Neural crest cell (in vitro differentiated cells): ENCODE measurements at regions not wholly inside any gene's neighbourhood (a gene's known extent, or its start where the extent isn't known, plus 50 kb on each side); places are given as distances from the start of the nearest gene placed in this dataset.

Experiments used
- DNase-seq: peaks from one replicate; pipeline ENCODE4 v3.0.0; 2021; ENCODE audit warnings: low read depth, mixed read lengths, low spot score
- H3K27ac Mint-ChIP-seq: one replicate; pipeline ENCODE4 v1.8.0; 2021; ENCODE audit warnings: mild to moderate bottlenecking, mixed read lengths; ENCODE audit not compliant: unreplicated experiment
- H3K27me3 Mint-ChIP-seq: 2 replicates; pipeline ENCODE4 v1.8.0; 2021; ENCODE audit warnings: low read depth, mild to moderate bottlenecking, mixed read lengths
- H3K36me3 Mint-ChIP-seq: 2 replicates; pipeline ENCODE4 v1.8.0; 2021; ENCODE audit warnings: low read depth, mild to moderate bottlenecking, mixed read lengths
- H3K4me1 Mint-ChIP-seq: 2 replicates; pipeline ENCODE4 v1.8.0; 2021; ENCODE audit warnings: mixed read lengths
- H3K4me3 Mint-ChIP-seq: one replicate; pipeline ENCODE4 v1.8.0; 2021; ENCODE audit warnings: mild to moderate bottlenecking, mixed read lengths
- H3K9me3 Mint-ChIP-seq: 2 replicates; pipeline ENCODE4 v1.8.0; 2021; ENCODE audit warnings: mixed read lengths
- TF ChIP-seq, protein P1 (sequence below): fragments of 200-600 bp; sonication (generic); conservative IDR thresholded peaks from 2 replicates; pipeline ENCODE4 v1.5.0; 2021; ENCODE audit warnings: antibody characterized with exemption, mild to moderate bottlenecking

GRCh38 chr9:135016037-135016640 lies 71.3 kb upstream of the OLFM1 start:
- no peaks in the 10 kb centered on the region for H3K4me1 Mint-ChIP-seq
- H3K4me3 Mint-ChIP-seq: no peak overlapping the region
- H3K27ac Mint-ChIP-seq: no peak overlapping the region
- no peaks in the 10 kb centered on the region for H3K36me3 Mint-ChIP-seq
- DNase-seq: no peak
- TF ChIP-seq, protein P1, sequence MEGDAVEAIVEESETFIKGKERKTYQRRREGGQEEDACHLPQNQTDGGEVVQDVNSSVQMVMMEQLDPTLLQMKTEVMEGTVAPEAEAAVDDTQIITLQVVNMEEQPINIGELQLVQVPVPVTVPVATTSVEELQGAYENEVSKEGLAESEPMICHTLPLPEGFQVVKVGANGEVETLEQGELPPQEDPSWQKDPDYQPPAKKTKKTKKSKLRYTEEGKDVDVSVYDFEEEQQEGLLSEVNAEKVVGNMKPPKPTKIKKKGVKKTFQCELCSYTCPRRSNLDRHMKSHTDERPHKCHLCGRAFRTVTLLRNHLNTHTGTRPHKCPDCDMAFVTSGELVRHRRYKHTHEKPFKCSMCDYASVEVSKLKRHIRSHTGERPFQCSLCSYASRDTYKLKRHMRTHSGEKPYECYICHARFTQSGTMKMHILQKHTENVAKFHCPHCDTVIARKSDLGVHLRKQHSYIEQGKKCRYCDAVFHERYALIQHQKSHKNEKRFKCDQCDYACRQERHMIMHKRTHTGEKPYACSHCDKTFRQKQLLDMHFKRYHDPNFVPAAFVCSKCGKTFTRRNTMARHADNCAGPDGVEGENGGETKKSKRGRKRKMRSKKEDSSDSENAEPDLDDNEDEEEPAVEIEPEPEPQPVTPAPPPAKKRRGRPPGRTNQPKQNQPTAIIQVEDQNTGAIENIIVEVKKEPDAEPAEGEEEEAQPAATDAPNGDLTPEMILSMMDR: no peak
- H3K27me3 Mint-ChIP-seq: no peaks in the 10 kb centered on the region
- H3K9me3 Mint-ChIP-seq: no peaks in the 10 kb centered on the region

DNA sequence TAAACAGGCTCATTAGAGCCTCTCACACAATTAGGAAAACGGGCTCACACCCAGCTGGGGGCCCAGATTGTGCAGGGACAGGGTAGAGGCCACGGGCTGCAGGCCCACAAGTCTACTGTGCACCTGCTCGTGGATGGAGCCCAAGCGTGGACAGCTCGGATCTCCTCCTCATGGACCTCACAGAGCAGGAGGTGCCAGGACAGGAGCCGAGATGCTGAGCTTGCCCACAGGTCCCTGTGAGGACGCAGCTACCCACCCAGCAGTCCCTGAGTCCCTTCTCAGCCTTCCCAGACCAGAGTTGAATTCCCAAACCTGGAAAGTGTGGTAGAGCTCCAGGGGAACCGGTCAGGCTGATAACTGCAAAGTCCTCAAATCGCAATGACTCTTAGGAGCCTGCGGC lies 70.6 kb upstream of the OLFM1 start:
- no peak overlapping the region for H3K4me3 Mint-ChIP-seq
- TF ChIP-seq, protein P1: no peak
- no peaks in the 10 kb centered on the region for H3K36me3 Mint-ChIP-seq
- no peaks in the 10 kb centered on the region for H3K9me3 Mint-ChIP-seq
- H3K27ac Mint-ChIP-seq: no peak overlapping the region
- no peaks in the 10 kb centered on the region for H3K4me1 Mint-ChIP-seq
- H3K27me3 Mint-ChIP-seq: no peaks in the 10 kb centered on the region
- DNase-seq: no peak

GRCh38 chr9:135017899-135018298 lies 69.6 kb upstream of the OLFM1 start:
- no peaks in the 10 kb centered on the region for H3K4me1 Mint-ChIP-seq
- TF ChIP-seq, protein P1: no peak
- H3K4me3 Mint-ChIP-seq: no peak overlapping the region
- H3K9me3 Mint-ChIP-seq: no peaks in the 10 kb centered on the region
- H3K27ac Mint-ChIP-seq: no peak overlapping the region
- H3K36me3 Mint-ChIP-seq: no peaks in the 10 kb centered on the region
- no peaks in the 10 kb centered on the region for H3K27me3 Mint-ChIP-seq
- DNase-seq: no peak

GRCh38 chr9:135018306-135018915 lies 69.1 kb upstream of the OLFM1 start:
- no peaks in the 10 kb centered on the region for H3K27me3 Mint-ChIP-seq
- H3K9me3 Mint-ChIP-seq: no peaks in the 10 kb centered on the region
- no peaks in the 10 kb centered on the region for H3K36me3 Mint-ChIP-seq
- DNase-seq: no peak
- no peak overlapping the region for H3K4me3 Mint-ChIP-seq
- no peak overlapping the region for H3K27ac Mint-ChIP-seq
- TF ChIP-seq, protein P1: no peak
- peaks cover 3% of the 10 kb centered on the region for H3K4me1 Mint-ChIP-seq

DNA sequence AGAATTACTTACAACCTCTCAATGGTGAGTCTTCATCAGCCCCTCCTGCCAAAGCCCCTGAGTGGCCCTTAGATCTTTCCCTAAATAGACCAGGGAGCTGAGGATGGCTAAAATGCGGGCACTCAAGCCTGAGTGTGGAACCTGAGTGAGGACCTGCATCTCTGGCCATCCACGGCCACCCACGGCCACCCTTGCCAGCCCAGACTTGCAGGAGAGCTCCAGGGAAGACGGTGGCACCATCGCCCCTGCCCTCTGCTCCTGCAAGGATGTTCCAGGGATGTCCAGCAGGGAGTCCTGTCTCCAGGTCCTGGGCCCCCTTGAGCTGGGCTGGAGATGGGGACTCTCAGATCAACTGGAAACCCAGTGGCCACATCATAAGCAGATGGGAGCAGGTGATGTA lies 68.2 kb upstream of the OLFM1 start:
- DNase-seq: no peak
- H3K27me3 Mint-ChIP-seq: no peaks in the 10 kb centered on the region
- peaks cover 8% of the 10 kb centered on the region for H3K4me1 Mint-ChIP-seq
- H3K27ac Mint-ChIP-seq: no peak overlapping the region
- H3K9me3 Mint-ChIP-seq: no peaks in the 10 kb centered on the region
- H3K36me3 Mint-ChIP-seq: no peaks in the 10 kb centered on the region
- TF ChIP-seq, protein P1: no peak
- no peak overlapping the region for H3K4me3 Mint-ChIP-seq
